ENCODE measurements at regions not wholly inside any gene's neighbourhood (a gene's known extent, or its start where the extent isn't known, plus 50 kb on each side); places are given as distances from the start of the nearest gene placed in this dataset.

DNA sequence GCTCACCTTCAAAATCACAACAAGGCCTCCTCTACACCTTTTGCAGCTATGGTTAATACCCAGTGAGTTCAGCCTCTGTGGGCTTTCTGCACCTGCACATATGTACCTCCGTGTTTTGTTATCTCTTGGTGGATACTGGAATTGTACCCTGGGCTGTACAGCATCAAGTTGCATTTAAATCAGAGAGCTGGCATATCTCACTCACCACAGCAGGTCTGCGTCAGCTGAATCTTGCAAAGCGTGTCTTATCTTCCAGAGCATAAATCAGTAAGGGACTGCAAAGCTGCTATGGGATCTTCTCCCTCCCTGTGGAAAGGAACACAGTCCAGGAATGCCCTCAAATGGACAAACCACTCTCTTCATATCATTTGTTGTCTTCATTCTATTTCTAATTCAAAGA, 1048.7 kb downstream of the UQCRFS1 start:
- no peak overlapping the region for H3K4me3 ChIP-seq
- ATAC-seq: no peak
- H3K36me3 ChIP-seq: no peaks in the 10 kb centered on the region
- TF ChIP-seq, protein P1, sequence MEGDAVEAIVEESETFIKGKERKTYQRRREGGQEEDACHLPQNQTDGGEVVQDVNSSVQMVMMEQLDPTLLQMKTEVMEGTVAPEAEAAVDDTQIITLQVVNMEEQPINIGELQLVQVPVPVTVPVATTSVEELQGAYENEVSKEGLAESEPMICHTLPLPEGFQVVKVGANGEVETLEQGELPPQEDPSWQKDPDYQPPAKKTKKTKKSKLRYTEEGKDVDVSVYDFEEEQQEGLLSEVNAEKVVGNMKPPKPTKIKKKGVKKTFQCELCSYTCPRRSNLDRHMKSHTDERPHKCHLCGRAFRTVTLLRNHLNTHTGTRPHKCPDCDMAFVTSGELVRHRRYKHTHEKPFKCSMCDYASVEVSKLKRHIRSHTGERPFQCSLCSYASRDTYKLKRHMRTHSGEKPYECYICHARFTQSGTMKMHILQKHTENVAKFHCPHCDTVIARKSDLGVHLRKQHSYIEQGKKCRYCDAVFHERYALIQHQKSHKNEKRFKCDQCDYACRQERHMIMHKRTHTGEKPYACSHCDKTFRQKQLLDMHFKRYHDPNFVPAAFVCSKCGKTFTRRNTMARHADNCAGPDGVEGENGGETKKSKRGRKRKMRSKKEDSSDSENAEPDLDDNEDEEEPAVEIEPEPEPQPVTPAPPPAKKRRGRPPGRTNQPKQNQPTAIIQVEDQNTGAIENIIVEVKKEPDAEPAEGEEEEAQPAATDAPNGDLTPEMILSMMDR (IDR thresholded peaks at IDR 0.05): no peak
- peaks cover 4% of the 10 kb centered on the region for H3K9me3 ChIP-seq
- intact Hi-C loops (cut with DNase I): no loop called here
- H3K4me1 ChIP-seq: no peaks in the 10 kb centered on the region
- no peak overlapping the region for H3K27ac ChIP-seq
- no peak for DNase-seq
- no peaks in the 10 kb centered on the region for H3K27me3 ChIP-seq

DNA sequence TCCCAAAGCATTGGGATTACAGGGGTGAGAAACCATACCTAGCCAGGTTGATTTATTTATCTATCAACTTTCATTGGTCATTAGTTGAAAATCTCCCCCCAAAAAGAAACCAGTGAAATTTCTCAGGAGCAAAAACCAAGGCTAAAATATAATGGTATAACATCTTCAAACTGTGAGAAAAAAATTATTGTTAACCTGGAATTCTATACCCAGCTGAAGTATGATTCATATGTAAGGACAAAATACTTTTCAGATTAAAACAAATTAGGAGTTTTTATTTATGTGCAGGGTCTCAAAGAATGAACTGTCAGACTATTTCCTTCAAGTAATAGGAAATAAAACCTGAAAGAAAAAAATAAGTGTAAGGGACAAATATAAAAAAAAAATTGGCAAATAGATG, 1053.9 kb downstream of the UQCRFS1 start:
- Histone ChIP-seq H3K27me3 (no peaks in the 10 kb centered on the region), H3K36me3 (no peaks in the 10 kb centered on the region), H3K9me3 (peaks cover 4% of the 10 kb centered on the region), H3K4me3 (no peak overlapping the region), H3K27ac (no peak overlapping the region), H3K4me1 (no peaks in the 10 kb centered on the region)
- intact Hi-C loops (cut with DNase I): no loop called here
- TF ChIP-seq, protein P1 (IDR thresholded peaks at IDR 0.05): no peak
- DNase-seq: no peak
- ATAC-seq: no peak

DNA sequence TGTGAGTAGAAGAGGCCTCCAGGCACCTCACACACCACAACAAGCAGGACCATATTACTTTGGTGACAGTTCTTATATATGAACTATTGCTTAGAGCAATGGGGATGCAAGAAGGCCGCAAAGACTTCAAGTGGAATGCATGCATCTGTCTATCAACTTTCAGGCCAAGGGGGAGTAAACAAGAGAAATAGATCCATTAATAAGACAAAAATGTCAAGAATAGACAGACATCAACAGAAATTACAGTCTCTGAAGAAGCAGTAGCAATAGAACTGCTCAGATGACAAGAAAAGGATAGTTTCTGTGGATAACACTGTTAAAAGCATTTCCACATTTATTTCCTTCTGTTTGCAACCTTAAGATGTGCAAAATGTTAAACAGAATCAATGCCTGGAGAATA, 1057.7 kb downstream of the UQCRFS1 start:
- no peak overlapping the region for H3K27ac ChIP-seq
- DNase-seq (no peak), ATAC-seq (no peak)
- H3K9me3 ChIP-seq: no peaks in the 10 kb centered on the region
- H3K36me3 ChIP-seq: no peaks in the 10 kb centered on the region
- no peak overlapping the region for H3K4me3 ChIP-seq
- TF ChIP-seq, protein P1 (IDR thresholded peaks at IDR 0.05): no peak
- H3K4me1 ChIP-seq: no peaks in the 10 kb centered on the region
- intact Hi-C loops (cut with DNase I): no loop called here
- peaks cover 7% of the 10 kb centered on the region for H3K27me3 ChIP-seq

DNA sequence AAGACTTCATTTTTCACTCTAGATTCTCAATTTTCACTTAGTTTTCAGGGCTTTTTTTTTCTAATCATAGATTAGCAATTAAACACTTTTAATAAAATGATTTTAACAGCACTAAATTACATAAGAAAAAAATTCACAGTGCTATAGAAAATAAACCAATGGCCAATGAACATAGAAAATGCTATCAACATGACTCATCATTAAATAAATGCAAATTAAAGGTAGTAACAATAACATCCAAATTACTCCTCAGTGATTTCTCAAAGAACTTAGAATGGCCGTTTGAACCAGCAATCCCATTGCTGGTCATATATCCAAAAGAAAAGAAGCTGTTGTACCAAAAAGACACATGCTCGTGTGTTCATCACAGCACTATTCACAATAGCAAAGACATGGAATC, 1058.9 kb downstream of the UQCRFS1 start:
- ATAC-seq (no peak), DNase-seq (no peak)
- no peak overlapping the region for H3K4me3 ChIP-seq
- intact Hi-C loops (cut with DNase I): no loop called here
- no peaks in the 10 kb centered on the region for H3K36me3 ChIP-seq
- no peaks in the 10 kb centered on the region for H3K4me1 ChIP-seq
- H3K9me3 ChIP-seq: no peaks in the 10 kb centered on the region
- peaks cover 7% of the 10 kb centered on the region for H3K27me3 ChIP-seq
- TF ChIP-seq, protein P1 (IDR thresholded peaks at IDR 0.05): no peak
- H3K27ac ChIP-seq: no peak overlapping the region

DNA sequence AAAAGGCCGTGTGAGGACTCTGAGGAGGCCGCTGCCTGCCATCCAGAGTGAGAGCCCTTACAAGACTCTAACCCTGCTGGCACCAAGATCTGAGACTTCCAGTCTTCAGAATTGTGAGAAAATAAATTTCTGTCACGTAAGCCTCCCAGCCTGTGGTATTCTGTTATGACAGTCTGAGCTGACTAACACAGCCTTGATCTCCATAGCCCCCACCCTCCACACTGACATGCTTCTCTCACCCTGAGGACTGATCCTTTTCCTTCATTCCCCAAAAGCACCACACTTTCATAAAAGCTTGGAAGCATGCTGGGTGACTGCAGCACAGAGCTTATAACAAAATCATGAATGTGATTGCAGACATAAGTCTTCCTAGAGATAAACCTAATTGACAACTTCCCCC, 1059.8 kb downstream of the UQCRFS1 start:
- H3K36me3 ChIP-seq: no peaks in the 10 kb centered on the region
- H3K4me3 ChIP-seq: no peak overlapping the region
- intact Hi-C loops (cut with DNase I): no loop called here
- H3K4me1 ChIP-seq: no peaks in the 10 kb centered on the region
- DNase-seq (no peak), ATAC-seq (no peak)
- TF ChIP-seq, protein P1 (IDR thresholded peaks at IDR 0.05): no peak
- H3K27me3 ChIP-seq: peaks cover 7% of the 10 kb centered on the region
- no peak overlapping the region for H3K27ac ChIP-seq
- no peaks in the 10 kb centered on the region for H3K9me3 ChIP-seq

DNA sequence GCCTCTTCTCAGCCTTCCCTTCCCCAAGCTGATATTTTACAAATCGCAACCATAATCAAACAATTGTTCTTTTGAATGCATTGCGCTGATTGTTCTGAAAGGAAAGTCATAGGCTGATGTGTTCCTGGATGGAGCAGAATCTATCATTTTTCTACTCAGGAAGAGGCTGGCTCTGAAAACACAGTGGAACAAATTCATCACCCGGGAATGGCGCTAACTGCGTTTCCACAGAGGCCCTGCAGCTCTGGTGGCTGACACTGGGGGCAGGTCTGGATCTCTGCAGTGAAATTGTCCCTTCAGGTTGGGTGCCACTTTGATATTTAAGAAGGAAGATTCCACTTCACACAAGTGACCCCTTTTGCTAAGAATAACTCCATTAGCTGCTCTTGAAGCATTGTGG, 1060.8 kb downstream of the UQCRFS1 start:
- no peak for ATAC-seq
- no peaks in the 10 kb centered on the region for H3K9me3 ChIP-seq
- intact Hi-C loops (cut with DNase I): no loop called here

More for the DNA sequence above, 1060.8 kb downstream of the UQCRFS1 start:
- TF ChIP-seq, protein P1 (IDR thresholded peaks at IDR 0.05): no peak
- Histone ChIP-seq H3K4me3 (no peak overlapping the region), H3K27ac (no peak overlapping the region), H3K4me1 (no peaks in the 10 kb centered on the region), H3K27me3 (peaks cover 7% of the 10 kb centered on the region), H3K36me3 (no peaks in the 10 kb centered on the region)
- DNase-seq: no peak

Measured in upper lobe of right lung (tissue), 1 donor.